H9 (cell line): ENCODE measurements at regions not wholly inside any gene's neighbourhood (a gene's known extent, or its start where the extent isn't known, plus 50 kb on each side); places are given as distances from the start of the nearest gene placed in this dataset.
A peak's percentile ranks its signal among the peaks of the same experiment; 100 is the strongest.

Experiments used
- DNase-seq: peaks from one replicate; pipeline ENCODE4 v3.0.0-alpha.2; 2017
- H2AFZ ChIP-seq: one replicate; pipeline ENCODE4 v1.6.1; 2013; ENCODE audit warnings: mild to moderate bottlenecking, low read length, control low read depth, moderate library complexity
- H2AK5ac ChIP-seq: 2 replicates; pipeline ENCODE4 v1.6.1; 2013; ENCODE audit warnings: low read length, control low read depth, mixed read lengths; ENCODE audit not compliant: insufficient read length
- H2BK120ac ChIP-seq: one replicate; pipeline ENCODE4 v1.6.1; 2013; ENCODE audit warnings: low read depth, mild to moderate bottlenecking, low read length, control low read depth, inconsistent platforms; ENCODE audit not compliant: poor library complexity, severe bottlenecking
- H2BK12ac ChIP-seq: 2 replicates; pipeline ENCODE4 v1.6.1; 2013; ENCODE audit warnings: low read length, control low read depth, mixed read lengths, low read depth; ENCODE audit not compliant: insufficient read length
- H2BK15ac ChIP-seq: 2 replicates; pipeline ENCODE4 v1.6.1; 2013; ENCODE audit warnings: low read depth, low read length, control low read depth
- H2BK20ac ChIP-seq: one replicate; pipeline ENCODE4 v1.6.1; 2013; ENCODE audit warnings: low read depth, mild to moderate bottlenecking, low read length, control low read depth, inconsistent platforms; ENCODE audit not compliant: poor library complexity, severe bottlenecking
- H2BK5ac ChIP-seq: 2 replicates; pipeline ENCODE4 v1.6.1; 2013; ENCODE audit warnings: low read length, control low read depth, mixed read lengths; ENCODE audit not compliant: insufficient read length
- H3K14ac ChIP-seq: 2 replicates; pipeline ENCODE4 v1.6.1; 2013; ENCODE audit warnings: low read length, control low read depth; ENCODE audit not compliant: insufficient read depth
- H3K18ac ChIP-seq: 2 replicates; pipeline ENCODE4 v1.6.1; 2013; ENCODE audit warnings: low read depth, mild to moderate bottlenecking, mixed read lengths, low read length, control low read depth; ENCODE audit not compliant: insufficient read length
- H3K23ac ChIP-seq: 2 replicates; pipeline ENCODE4 v1.6.1; 2013; ENCODE audit warnings: low read length, control low read depth, mixed read lengths, low read depth; ENCODE audit not compliant: insufficient read length
- H3K23me2 ChIP-seq: 2 replicates; pipeline ENCODE4 v1.6.1; 2013; ENCODE audit warnings: low read depth, mild to moderate bottlenecking, mixed read lengths, low read length, control low read depth; ENCODE audit not compliant: insufficient read length, poor library complexity, severe bottlenecking
- H3K27ac ChIP-seq: 2 replicates; pipeline ENCODE4 v1.5.1; 2013; ENCODE audit warnings: low read length, control low read depth, mixed read lengths, low read depth; ENCODE audit not compliant: insufficient read length
- H3K27me3 ChIP-seq: 2 replicates; pipeline ENCODE4 v1.6.1; 2013; ENCODE audit warnings: low read length, control low read depth, inconsistent platforms; ENCODE audit not compliant: insufficient read depth
- H3K4ac ChIP-seq: 2 replicates; pipeline ENCODE4 v1.6.1; 2013; ENCODE audit warnings: low read depth, mild to moderate bottlenecking, control low read depth, inconsistent platforms, low read length, moderate library complexity
- H3K4me1 ChIP-seq: 2 replicates; pipeline ENCODE4 v1.6.1; 2013; ENCODE audit warnings: low read length, control low read depth, inconsistent platforms; ENCODE audit not compliant: insufficient read depth
- H3K4me2 ChIP-seq: 2 replicates; pipeline ENCODE4 v1.6.1; 2013; ENCODE audit warnings: low read length, control low read depth, mixed read lengths; ENCODE audit not compliant: insufficient read length, insufficient read depth
- H3K56ac ChIP-seq: 2 replicates; pipeline ENCODE4 v1.6.1; 2013; ENCODE audit warnings: low read depth, mild to moderate bottlenecking, mixed read lengths, low read length, control low read depth; ENCODE audit not compliant: insufficient read length
- H3K79me1 ChIP-seq: 2 replicates; pipeline ENCODE4 v1.6.1; 2013; ENCODE audit warnings: low read depth, mild to moderate bottlenecking, moderate library complexity, low read length, control low read depth, inconsistent platforms; ENCODE audit not compliant: insufficient read depth, poor library complexity, severe bottlenecking
- H3K79me2 ChIP-seq: 2 replicates; pipeline ENCODE4 v1.6.1; 2013; ENCODE audit warnings: low read length, control low read depth, inconsistent platforms; ENCODE audit not compliant: insufficient read depth
- H3K9ac ChIP-seq: 2 replicates; pipeline ENCODE4 v1.6.1; 2013; ENCODE audit warnings: low read length, control low read depth, mixed read lengths; ENCODE audit not compliant: insufficient read length; ENCODE audit errors: extremely low read depth
- H3K9me3 ChIP-seq: one replicate; pipeline ENCODE4 v1.6.1; 2013; ENCODE audit warnings: low read depth, low read length, inconsistent platforms; ENCODE audit not compliant: control insufficient read depth
- H3T11ph ChIP-seq: one replicate; pipeline ENCODE4 v1.6.1; 2013; ENCODE audit warnings: mild to moderate bottlenecking, low read length, control low read depth, inconsistent platforms
- H4K20me1 ChIP-seq: one replicate; pipeline ENCODE4 v1.6.1; 2013; ENCODE audit not compliant: control insufficient read depth, insufficient read length, insufficient read depth
- H4K5ac ChIP-seq: 2 replicates; pipeline ENCODE4 v1.6.1; 2013; ENCODE audit warnings: low read depth, mild to moderate bottlenecking, mixed read lengths, low read length, control low read depth; ENCODE audit not compliant: insufficient read length
- H4K8ac ChIP-seq: replicated peaks from 2 replicates; pipeline ENCODE4 v1.6.1; 2013; ENCODE audit warnings: low read length, control low read depth, mixed read lengths, low read depth; ENCODE audit not compliant: insufficient read length
- H4K91ac ChIP-seq: 2 replicates; pipeline ENCODE4 v1.6.1; 2013; ENCODE audit warnings: low read depth, mild to moderate bottlenecking, moderate library complexity, mixed read lengths, low read length, control low read depth; ENCODE audit not compliant: insufficient read length
- H3K27ac Mint-ChIP-seq, 3 experiments: 2 replicates in 2 of 3; 3 replicates in 1 of 3; pipeline ENCODE4 v1.8.0; 2020 to 2021; ENCODE audit warnings: mixed read lengths in 3 of 3, mild to moderate bottlenecking in 1 of 3, moderate library complexity in 1 of 3
- H3K27me3 Mint-ChIP-seq: 2 replicates; pipeline ENCODE4 v1.8.0; 2021; ENCODE audit warnings: low read depth, mild to moderate bottlenecking, moderate library complexity, mixed read lengths
- H3K36me3 Mint-ChIP-seq, 3 experiments: 2 replicates in 2 of 3; 3 replicates in 1 of 3; pipeline ENCODE4 v1.8.0; 2020 to 2021; ENCODE audit warnings: low read depth in 3 of 3, mixed read lengths in 3 of 3; ENCODE audit not compliant: insufficient read depth in 1 of 3
- H3K4me1 Mint-ChIP-seq, 2 experiments: 2 replicates each; pipeline ENCODE4 v1.8.0; 2020; ENCODE audit warnings: mixed read lengths in 2 of 2
- H3K4me3 Mint-ChIP-seq, 2 experiments: 2 replicates in 1 of 2; 3 replicates in 1 of 2; pipeline ENCODE4 v1.8.0; 2020 to 2021; ENCODE audit warnings: mild to moderate bottlenecking in 2 of 2, mixed read lengths in 2 of 2, moderate library complexity in 1 of 2
- H3K9me3 Mint-ChIP-seq, 2 experiments: 2 replicates in 1 of 2; 3 replicates in 1 of 2; pipeline ENCODE4 v1.8.0; 2020; ENCODE audit warnings: mild to moderate bottlenecking in 2 of 2, mixed read lengths in 2 of 2, moderate library complexity in 1 of 2
- CTCF ChIP-seq: fragments of 200-600 bp; sonication (generic); conservative IDR thresholded peaks from 3 replicates; pipeline ENCODE4 v1.8.0; 2021; ENCODE audit warnings: antibody characterized with exemption, mild to moderate bottlenecking
- WGBS: extraction: QIAGEN DNeasy Blood & Tissue Kit; methylation state at CpG from one replicate; pipeline ENCODE4 v1.1.7; 2013; ENCODE audit warnings: missing lambda C conversion rate, low lambda C conversion rate, mixed read lengths; ENCODE audit not compliant: insufficient read length; ENCODE audit errors: extremely low coverage; 5-methylcytosine and 5-hydroxymethylcytosine counted together

- Histone ChIP-seq H3K56ac (no peak overlapping the region), H3K4me2 (no peak overlapping the region), H3T11ph (no peak overlapping the region), H2BK120ac (no peak overlapping the region), H4K20me1 (no peaks in the 10 kb centered on the region), H2BK12ac (no peak overlapping the region), H3K9me3 (no peaks in the 10 kb centered on the region), H3K27ac (no peak overlapping the region), H3K79me2 (no peaks in the 10 kb centered on the region), H4K5ac (no peak overlapping the region), H3K9ac (no peak overlapping the region), H4K91ac (no peak overlapping the region), H3K79me1 (no peaks in the 10 kb centered on the region), H3K23me2 (no peaks in the 10 kb centered on the region), H3K27me3 (no peaks in the 10 kb centered on the region), H2BK5ac (no peak overlapping the region), H3K4me1 (no peaks in the 10 kb centered on the region), H3K14ac (no peak overlapping the region), H4K8ac (no peak overlapping the region), H2BK15ac (no peak overlapping the region), H2BK20ac (no peak overlapping the region), H3K18ac (no peak overlapping the region), H3K23ac (no peak overlapping the region), H2AK5ac (no peak overlapping the region), H2AFZ (no peak overlapping the region), H3K4ac (no peak overlapping the region)
- no peak for TF ChIP-seq CTCF
- WGBS, result no CpG with 5 or more reads among the region's 4 CpGs
- Mint-ChIP-seq H3K4me3 (no peak overlapping the region), H3K27me3 (peaks cover 3% of the 10 kb centered on the region; the same call in 1 of the 2 replicates), H3K27ac (no peak overlapping the region), H3K9me3 (no peaks in the 10 kb centered on the region), H3K36me3 (no peaks in the 10 kb centered on the region), H3K4me1 (peaks cover 7% of the 10 kb centered on the region in 2 experiments; a peak in 3 of 4 replicates)
- peak; percentile 4 for DNase-seq
Observed at GRCh38 chr2:128797092-128797491, 478.4 kb upstream of the HS6ST1 start.
